Endothelial cell of umbilical vein (primary cell): ENCODE measurements at regions not wholly inside any gene's neighbourhood (a gene's known extent, or its start where the extent isn't known, plus 50 kb on each side); places are given as distances from the start of the nearest gene placed in this dataset.

Experiments used
- BruUV-seq: library from RNA; stranded (reverse); fragments of 400-500 nt; replicated peaks from 2 replicates; lab custom pipeline; 2021; lab: Mats Ljungman, UMichigan
- CTCF ChIA-PET: fragments of 300-600, 350-600 bp; sonication (Branson Sonifier 250); formaldehyde crosslinking; loops from one replicate; lab custom pipeline; 2021; ENCODE audit warnings: antibody characterized with exemption, inconsistent platforms; lab: Charles Lee
- POLR2A ChIA-PET: fragments of 300-600, 350-600 bp; sonication (Branson Sonifier 250); formaldehyde crosslinking; loops from one replicate; lab custom pipeline; 2021; ENCODE audit warnings: antibody characterized with exemption, inconsistent platforms; lab: Charles Lee
- DNase-seq: peaks from one replicate; pipeline ENCODE4 v3.0.0-alpha.2; 2011; ENCODE audit warnings: low read depth, low spot score
- FAIRE-seq: peaks from 2 replicates; lab custom pipeline; 2011; peaks lifted over from hg19 to GRCh38; lab: Jason Lieb, UNC
- H2AFZ ChIP-seq: 2 replicates; pipeline ENCODE4 v1.6.0; 2012; ENCODE audit warnings: low read depth, low read length, control low read depth, inconsistent platforms
- H3K27ac ChIP-seq: 2 replicates; pipeline ENCODE4 v1.5.1; 2011; ENCODE audit warnings: low read depth, mild to moderate bottlenecking, control low read depth, low read length, moderate library complexity; ENCODE audit not compliant: insufficient read depth
- H3K27me3 ChIP-seq, 2 experiments: 2 replicates each; pipeline versions ENCODE4 v1.6.0 to v1.6.1; 2011; ENCODE audit warnings: low read length in 2 of 2, mixed read lengths in 1 of 2; ENCODE audit not compliant: control insufficient read depth in 2 of 2, insufficient read depth in 2 of 2
- H3K36me3 ChIP-seq, 2 experiments: 2 replicates in 1 of 2; 3 replicates in 1 of 2; pipeline ENCODE4 v1.5.1; 2011; ENCODE audit warnings: low read length in 2 of 2, mild to moderate bottlenecking in 1 of 2, moderate library complexity in 1 of 2; ENCODE audit not compliant: control insufficient read depth in 2 of 2, insufficient read depth in 2 of 2; ENCODE audit errors: extremely low read depth in 1 of 2
- H3K4me1 ChIP-seq: 3 replicates; pipeline ENCODE4 v1.5.1; 2011; ENCODE audit warnings: mild to moderate bottlenecking, low read length; ENCODE audit not compliant: control insufficient read depth, insufficient read depth; ENCODE audit errors: extremely low read depth
- H3K4me2 ChIP-seq: 2 replicates; pipeline ENCODE4 v1.6.1; 2011; ENCODE audit warnings: low read length, control low read depth, mixed read lengths; ENCODE audit not compliant: insufficient read depth
- H3K4me3 ChIP-seq, 3 experiments: fragments of 200-600 bp in 1 of 3; sonication (generic), shearing (Covaris generic) in 1 of 3; replicated peaks in 1 of 3; 2 replicates each; pipeline ENCODE4 v1.5.1; 2011 to 2016; ENCODE audit warnings: control low read depth in 3 of 3, low read length in 3 of 3, mild to moderate bottlenecking in 2 of 3, inconsistent platforms in 1 of 3, low read depth in 1 of 3, moderate library complexity in 1 of 3; ENCODE audit not compliant: insufficient read depth in 1 of 3
- H3K79me2 ChIP-seq: 2 replicates; pipeline ENCODE4 v1.6.0; 2012; ENCODE audit warnings: low read length, inconsistent platforms; ENCODE audit not compliant: control insufficient read depth, insufficient read depth
- H3K9ac ChIP-seq: replicated peaks from 2 replicates; pipeline ENCODE3; 2011; ENCODE audit warnings: low read length, control low read depth; ENCODE audit not compliant: insufficient read depth; ENCODE audit errors: extremely low read depth
- H3K9me1 ChIP-seq: replicated peaks from 3 replicates; pipeline ENCODE4 v1.6.0; 2011; ENCODE audit warnings: mild to moderate bottlenecking, low read length; ENCODE audit not compliant: control insufficient read depth, insufficient read depth; ENCODE audit errors: extremely low read depth
- H3K9me3 ChIP-seq: replicated peaks from 2 replicates; pipeline ENCODE4 v1.5.1; 2012; ENCODE audit warnings: low read length, inconsistent platforms; ENCODE audit not compliant: control insufficient read depth, insufficient read depth
- H4K20me1 ChIP-seq: replicated peaks from 2 replicates; pipeline ENCODE3; 2011; ENCODE audit warnings: mild to moderate bottlenecking, low read length; ENCODE audit not compliant: control insufficient read depth, insufficient read depth; ENCODE audit errors: extremely low read depth
- CTCF ChIP-seq, 2 donors: IDR thresholded peaks; 1 replicate in 1 of 2; 2 replicates in 1 of 2; pipeline ENCODE4 v1.5.1; 2011; ENCODE audit warnings: low read length in 2 of 2, mild to moderate bottlenecking in 2 of 2, moderate library complexity in 2 of 2, control low read depth in 1 of 2, inconsistent platforms in 1 of 2, low read depth in 1 of 2; ENCODE audit not compliant: insufficient read depth in 1 of 2; ENCODE audit errors: extremely low read depth in 1 of 2
- EZH2 ChIP-seq: IDR thresholded peaks from 2 replicates; pipeline ENCODE4 v1.6.1; 2012; ENCODE audit warnings: borderline replicate concordance, low read depth, mild to moderate bottlenecking, moderate library complexity, low read length, inconsistent platforms; ENCODE audit not compliant: severe bottlenecking
- FOS ChIP-seq: IDR thresholded peaks from 2 replicates; pipeline ENCODE4 v1.6.1; 2011; ENCODE audit warnings: mild to moderate bottlenecking, low read length, moderate library complexity, borderline replicate concordance; ENCODE audit not compliant: insufficient read depth
- GATA2 ChIP-seq: IDR thresholded peaks from 2 replicates; pipeline ENCODE4 v1.7.0; 2011; ENCODE audit warnings: low read depth, mild to moderate bottlenecking, moderate library complexity, mixed read lengths, low read length; ENCODE audit not compliant: insufficient read length, insufficient read depth
- JUN ChIP-seq: IDR thresholded peaks from 2 replicates; pipeline ENCODE4 v1.6.1; 2011; ENCODE audit warnings: borderline replicate concordance, low read depth; ENCODE audit not compliant: insufficient read length, insufficient read depth
- MAX ChIP-seq: IDR thresholded peaks from 2 replicates; pipeline ENCODE4 v1.6.1; 2011; ENCODE audit not compliant: insufficient read depth, insufficient read length
- MYC ChIP-seq: IDR thresholded peaks from one replicate; pipeline ENCODE4 v1.6.1; 2011; ENCODE audit warnings: mild to moderate bottlenecking, low read depth, low read length
- POLR2A ChIP-seq: IDR thresholded peaks from 2 replicates; pipeline ENCODE4 v1.6.1; 2012; ENCODE audit warnings: low read depth, mild to moderate bottlenecking, control low read depth, low read length
- POLR2AphosphoS5 ChIP-seq: IDR thresholded peaks from 2 replicates; pipeline ENCODE4 v1.6.1; 2012; ENCODE audit warnings: low read depth, mild to moderate bottlenecking, control low read depth, low read length, moderate library complexity; ENCODE audit not compliant: insufficient read depth
- dilution Hi-C: fragments of 300-500 bp; cut with MboI; formaldehyde crosslinking; loops from one replicate; pipeline ENCODE4 v1.15.0; 2019; ENCODE audit warnings: low sequenced_read_pairs; ENCODE audit not compliant: extremely low pct_ligation_motif_present
- intact Hi-C: fragments of 100-400 bp; cut with micrococcal nuclease; formaldehyde crosslinking; loops from one replicate; pipeline ENCODE4 v1.10.0; 2022

- peaks cover 5% of the 10 kb centered on the region for H3K4me1 ChIP-seq
- dilution Hi-C loops (no loop called here), intact Hi-C loops (no loop called here)
- no peak overlapping the region for H3K9ac ChIP-seq
- no peaks in the 10 kb centered on the region for H3K9me3 ChIP-seq
- ChIA-PET POLR2A (no interaction called here), CTCF (no interaction called here)
- DNase-seq = no peak
- H3K79me2 ChIP-seq = no peaks in the 10 kb centered on the region
- no TSS peak for BruUV-seq
- H4K20me1 ChIP-seq = no peaks in the 10 kb centered on the region
- no peak overlapping the region for H3K27ac ChIP-seq
- no peak overlapping the region for H3K4me3 ChIP-seq
- H3K27me3 ChIP-seq = peaks cover 0 to 8% of the 10 kb centered on the region in 2 experiments
- H3K4me2 ChIP-seq = no peak overlapping the region
- H2AFZ ChIP-seq = no peak overlapping the region
- no peak for FAIRE-seq
- H3K36me3 ChIP-seq = no peaks in the 10 kb centered on the region
- no peak for TF ChIP-seq CTCF (IDR thresholded peaks at IDR 0.05; ENCODE audit: extremely low read depth in 1 of 2, insufficient read depth in 1 of 2, low read depth in 1 of 2, low read length in 2 of 2)
- TF ChIP-seq POLR2A = no peak
- no peak for TF ChIP-seq JUN
- H3K9me1 ChIP-seq = no peaks in the 10 kb centered on the region
These were observed 135.8 kb downstream of the PXDC1 start for GRCh38 chr6:3615391-3616380.

GRCh38 chr6:3614918-3615317, 136.6 kb downstream of the PXDC1 start:
- Histone ChIP-seq H2AFZ (no peak overlapping the region), H3K4me3 (no peak overlapping the region), H3K27me3 (peaks cover 4 to 8% of the 10 kb centered on the region in 2 experiments), H3K27ac (no peak overlapping the region), H3K4me1 (peaks cover 5% of the 10 kb centered on the region), H3K36me3 (no peaks in the 10 kb centered on the region), H3K4me2 (no peak overlapping the region), H3K9ac (no peak overlapping the region), H3K79me2 (no peaks in the 10 kb centered on the region), H3K9me3 (no peaks in the 10 kb centered on the region), H3K9me1 (no peaks in the 10 kb centered on the region), H4K20me1 (no peaks in the 10 kb centered on the region)
- ChIA-PET CTCF (no interaction called here), POLR2A (no interaction called here)
- dilution Hi-C loops = no loop called here
- BruUV-seq = no TSS peak
- TF ChIP-seq MYC (no peak), POLR2AphosphoS5 (no peak), POLR2A (no peak), MAX (no peak), FOS (no peak), EZH2 (no peak), GATA2 (no peak), CTCF (IDR thresholded peaks at IDR 0.05; ENCODE audit: extremely low read depth in 1 of 2, insufficient read depth in 1 of 2, low read depth in 1 of 2, low read length in 2 of 2) (no peak), JUN (no peak)
- FAIRE-seq (no peak), DNase-seq (no peak)
- intact Hi-C loops = no loop called here
